Mesenchymal stem cell (in vitro differentiated cells and primary cell): ENCODE measurements at regions not wholly inside any gene's neighbourhood (a gene's known extent, or its start where the extent isn't known, plus 50 kb on each side); places are given as distances from the start of the nearest gene placed in this dataset.

ENCODE experiments used
- DNase-seq: peaks from one replicate; pipeline ENCODE4 v3.0.0-alpha.2; 2013
- H2AFZ ChIP-seq: one replicate; pipeline ENCODE4 v1.6.1; 2013; ENCODE audit warnings: low read depth, mild to moderate bottlenecking, control low read depth, inconsistent platforms, low read length, moderate library complexity
- H2AK5ac ChIP-seq: 2 replicates; pipeline ENCODE4 v1.6.1; 2013; ENCODE audit warnings: low read length, moderate library complexity, mild to moderate bottlenecking, inconsistent platforms; ENCODE audit not compliant: severe bottlenecking
- H2BK120ac ChIP-seq: one replicate; pipeline ENCODE4 v1.6.1; 2013; ENCODE audit warnings: low read depth, mild to moderate bottlenecking, inconsistent platforms, low read length, moderate library complexity
- H2BK12ac ChIP-seq, 2 experiments: one replicate each; pipeline ENCODE4 v1.6.1; 2013; ENCODE audit warnings: inconsistent platforms in 2 of 2, low read length in 2 of 2, mild to moderate bottlenecking in 2 of 2, moderate library complexity in 2 of 2, control low read depth in 1 of 2
- H2BK15ac ChIP-seq: one replicate; pipeline ENCODE4 v1.6.1; 2013; ENCODE audit warnings: mild to moderate bottlenecking, low read depth, inconsistent platforms; ENCODE audit not compliant: poor library complexity, severe bottlenecking
- H2BK5ac ChIP-seq: 2 replicates; pipeline ENCODE4 v1.6.1; 2013; ENCODE audit warnings: low read depth, mild to moderate bottlenecking, low read length, control low read depth, inconsistent platforms; ENCODE audit not compliant: poor library complexity, severe bottlenecking
- H3K14ac ChIP-seq, 2 experiments: one replicate each; pipeline ENCODE4 v1.6.1; 2013; ENCODE audit warnings: inconsistent platforms in 2 of 2, low read length in 2 of 2, control low read depth in 1 of 2, mild to moderate bottlenecking in 1 of 2, moderate library complexity in 1 of 2
- H3K18ac ChIP-seq, 2 experiments: one replicate each; pipeline ENCODE4 v1.6.1; 2013; ENCODE audit warnings: inconsistent platforms in 2 of 2, low read length in 2 of 2, control low read depth in 1 of 2, low read depth in 1 of 2, mild to moderate bottlenecking in 1 of 2
- H3K23ac ChIP-seq, 2 experiments: one replicate each; pipeline ENCODE4 v1.6.1; 2013; ENCODE audit warnings: inconsistent platforms in 2 of 2, low read length in 2 of 2, mild to moderate bottlenecking in 2 of 2, moderate library complexity in 2 of 2, control low read depth in 1 of 2
- H3K27ac ChIP-seq: 2 replicates; pipeline ENCODE4 v1.5.1; 2013; ENCODE audit warnings: mild to moderate bottlenecking, moderate library complexity, low read length, control low read depth, inconsistent platforms; ENCODE audit not compliant: poor library complexity, severe bottlenecking
- H3K27me3 ChIP-seq, 2 experiments: 2 replicates each; pipeline versions ENCODE4 v1.6.1 to v1.7.0; 2013; ENCODE audit warnings: low read length in 2 of 2, mild to moderate bottlenecking in 2 of 2, moderate library complexity in 2 of 2, control low read depth in 1 of 2, inconsistent platforms in 1 of 2; ENCODE audit not compliant: control insufficient read depth in 1 of 2, insufficient read depth in 1 of 2
- H3K36me3 ChIP-seq, 2 experiments: 2 replicates each; pipeline versions ENCODE4 v1.6.1 to v1.7.0; 2013; ENCODE audit warnings: low read length in 2 of 2, control low read depth in 1 of 2, inconsistent platforms in 1 of 2, low read depth in 1 of 2, mild to moderate bottlenecking in 1 of 2; ENCODE audit not compliant: insufficient read depth in 2 of 2, control insufficient read depth in 1 of 2
- H3K4ac ChIP-seq, 2 experiments: one replicate each; pipeline ENCODE4 v1.6.1; 2013; ENCODE audit warnings: inconsistent platforms in 2 of 2, low read length in 2 of 2, mild to moderate bottlenecking in 2 of 2, moderate library complexity in 2 of 2, control low read depth in 1 of 2, low read depth in 1 of 2
- H3K4me1 ChIP-seq: 2 replicates; pipeline ENCODE4 v1.6.1; 2013; ENCODE audit warnings: low read depth, low read length, control low read depth; ENCODE audit not compliant: control insufficient read depth, insufficient read depth
- H3K4me2 ChIP-seq: 2 replicates; pipeline ENCODE4 v1.6.1; 2013; ENCODE audit warnings: low read length, mild to moderate bottlenecking, inconsistent platforms; ENCODE audit not compliant: poor library complexity, severe bottlenecking
- H3K4me3 ChIP-seq, 2 experiments: 2 replicates each; pipeline versions ENCODE4 v1.5.1 to v1.7.0; 2013; ENCODE audit warnings: low read length in 2 of 2, mild to moderate bottlenecking in 2 of 2, control low read depth in 1 of 2, low read depth in 1 of 2; ENCODE audit not compliant: insufficient read depth in 1 of 2
- H3K79me1 ChIP-seq: replicated peaks from 2 replicates; pipeline ENCODE4 v1.6.1; 2013; ENCODE audit warnings: mild to moderate bottlenecking, control low read depth, low read length, inconsistent platforms; ENCODE audit not compliant: poor library complexity, severe bottlenecking
- H3K9ac ChIP-seq: 2 replicates; pipeline ENCODE4 v1.7.0; 2013; ENCODE audit warnings: mild to moderate bottlenecking, low read length, moderate library complexity
- H3K9me3 ChIP-seq: 2 replicates; pipeline ENCODE4 v1.7.0; 2013; ENCODE audit warnings: mild to moderate bottlenecking, low read length; ENCODE audit not compliant: control insufficient read depth
- H4K8ac ChIP-seq: one replicate; pipeline ENCODE4 v1.6.1; 2013; ENCODE audit warnings: inconsistent platforms, mild to moderate bottlenecking, low read length, moderate library complexity
- H4K91ac ChIP-seq: one replicate; pipeline ENCODE4 v1.6.1; 2013; ENCODE audit warnings: mild to moderate bottlenecking, low read length, inconsistent platforms
- WGBS: methylation state at CpG from one replicate; pipeline ENCODE4 v1.1.7; 2013; ENCODE audit warnings: mixed read lengths; 5-methylcytosine and 5-hydroxymethylcytosine counted together

- DNase-seq, result no peak
- Histone ChIP-seq H3K27me3 (no peaks in the 10 kb centered on the region), H3K79me1 (no peaks in the 10 kb centered on the region), H3K27ac (no peak overlapping the region), H2BK15ac (no peak overlapping the region), H4K91ac (no peak overlapping the region), H3K4me2 (no peak overlapping the region), H3K4ac (no peak overlapping the region), H3K18ac (no peak overlapping the region), H3K9ac (no peak overlapping the region), H2BK5ac (no peak overlapping the region), H3K36me3 (no peaks in the 10 kb centered on the region), H4K8ac (no peak overlapping the region), H2AK5ac (no peak overlapping the region), H2BK12ac (no peak overlapping the region), H3K14ac (no peak overlapping the region), H3K9me3 (no peaks in the 10 kb centered on the region), H3K4me1 (peaks cover 5% of the 10 kb centered on the region), H2BK120ac (no peak overlapping the region), H3K23ac (no peak overlapping the region), H2AFZ (no peak overlapping the region), H3K4me3 (no peak overlapping the region)
- 98% methylated on average over 2 of the region's 3 CpGs for WGBS
Measured at GRCh38 chr7:142604671-142605070, 144.6 kb upstream of the PRSS1 start.

DNA sequence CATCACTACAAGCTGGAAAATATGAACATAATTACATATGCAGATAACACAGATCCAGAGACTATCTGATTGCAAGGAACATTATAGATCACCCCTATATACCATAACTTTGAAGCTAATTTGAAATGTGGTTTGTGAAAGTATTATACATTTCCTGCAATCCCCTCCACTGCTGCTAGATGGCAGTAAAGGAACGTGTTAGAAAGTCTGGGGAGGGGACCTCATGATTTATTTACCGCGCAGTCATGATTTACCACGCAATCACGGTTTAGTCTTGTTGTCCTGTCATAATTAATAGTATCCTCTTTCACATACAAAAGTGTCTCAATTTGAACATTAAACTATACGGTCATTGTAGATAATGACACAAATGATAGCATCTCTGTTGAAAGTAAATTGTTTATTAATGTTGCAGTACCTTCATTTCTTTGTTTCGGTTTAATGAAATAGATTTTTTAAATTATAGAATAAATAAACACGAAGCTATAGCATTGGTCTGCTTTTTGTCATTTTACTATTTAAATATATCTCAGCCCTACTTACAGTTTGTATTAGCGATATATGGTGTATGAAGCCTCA, 145.3 kb upstream of the PRSS1 start:
- Histone ChIP-seq H3K27me3 (no peaks in the 10 kb centered on the region), H2AFZ (no peak overlapping the region), H3K4me2 (no peak overlapping the region), H3K9me3 (no peaks in the 10 kb centered on the region), H2BK120ac (no peak overlapping the region), H3K18ac (no peak overlapping the region), H2BK15ac (no peak overlapping the region), H3K4ac (no peak overlapping the region), H3K9ac (peak overlapping the region; percentile 44), H3K27ac (no peak overlapping the region), H3K4me3 (peak overlapping the region in 1 of 2 experiments; percentile 58), H2BK5ac (no peak overlapping the region), H3K4me1 (peaks cover 5% of the 10 kb centered on the region), H3K79me1 (no peaks in the 10 kb centered on the region), H3K14ac (no peak overlapping the region), H3K36me3 (no peaks in the 10 kb centered on the region), H2BK12ac (no peak overlapping the region), H4K91ac (no peak overlapping the region), H4K8ac (no peak overlapping the region), H3K23ac (no peak overlapping the region), H2AK5ac (no peak overlapping the region)
- WGBS, result 100% methylated on average over 1 of the region's 9 CpGs
- DNase-seq, result peak; percentile 67

DNA sequence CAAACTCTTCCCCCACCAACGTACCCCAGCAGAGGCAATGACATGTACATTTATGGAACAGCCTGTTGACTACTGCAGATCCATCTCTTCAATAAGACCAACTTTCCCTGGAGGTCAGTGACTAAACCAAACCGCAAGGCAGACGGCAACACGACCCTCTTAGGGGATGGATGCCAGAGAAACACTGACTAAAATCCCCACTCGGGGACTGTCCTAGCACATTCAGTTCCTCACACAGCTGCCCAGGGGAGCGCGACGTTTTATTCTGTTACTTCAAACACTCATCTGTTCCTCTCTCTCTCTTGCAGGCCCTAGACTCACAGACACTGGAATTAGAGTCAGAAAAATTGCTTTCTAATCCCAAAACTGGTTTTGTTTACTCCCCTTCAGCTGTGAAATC, 146.5 kb upstream of the PRSS1 start:
- H3K79me1 ChIP-seq, result no peaks in the 10 kb centered on the region
- H3K27me3 ChIP-seq, result peaks cover 0 to 2% of the 10 kb centered on the region in 2 experiments
- H2BK120ac ChIP-seq, result no peak overlapping the region
- H3K9ac ChIP-seq, result no peak overlapping the region
- WGBS, result 56% methylated on average over 8 of the region's 8 CpGs
- H3K4ac ChIP-seq, result no peak overlapping the region
- no peaks in the 10 kb centered on the region for H3K36me3 ChIP-seq
- no peak overlapping the region for H2AK5ac ChIP-seq
- H2AFZ ChIP-seq, result no peak overlapping the region
- H2BK5ac ChIP-seq, result no peak overlapping the region
- H3K18ac ChIP-seq, result no peak overlapping the region
- H3K27ac ChIP-seq, result no peak overlapping the region
- H2BK15ac ChIP-seq, result no peak overlapping the region
- DNase-seq, result no peak
- H3K14ac ChIP-seq, result no peak overlapping the region
- no peak overlapping the region for H3K23ac ChIP-seq
- H3K4me1 ChIP-seq, result peaks cover 7% of the 10 kb centered on the region
- H3K9me3 ChIP-seq, result no peaks in the 10 kb centered on the region
- H3K4me2 ChIP-seq, result no peak overlapping the region
- no peak overlapping the region for H2BK12ac ChIP-seq
- H3K4me3 ChIP-seq, result no peak overlapping the region
- H4K91ac ChIP-seq, result no peak overlapping the region
- H4K8ac ChIP-seq, result no peak overlapping the region

DNA sequence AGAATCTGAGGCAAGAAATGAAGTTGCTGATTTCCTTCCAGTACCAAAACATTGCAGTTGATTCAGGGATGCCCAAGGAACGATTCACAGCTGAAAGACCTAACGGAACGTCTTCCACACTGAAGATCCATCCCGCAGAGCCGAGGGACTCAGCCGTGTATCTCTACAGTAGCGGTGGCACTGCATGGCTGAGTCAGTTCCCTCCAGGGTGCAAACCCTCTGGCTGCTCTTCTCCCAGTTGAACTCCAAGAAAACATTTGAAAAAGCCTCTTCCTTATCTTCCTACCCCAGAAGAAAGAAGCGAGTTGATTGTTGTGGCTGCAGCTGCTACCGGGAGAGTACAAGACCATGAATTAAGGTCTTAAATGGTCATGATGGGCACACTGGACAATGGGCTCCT, 147.1 kb upstream of the PRSS1 start:
- Histone ChIP-seq H3K4me1 (peaks cover 10% of the 10 kb centered on the region), H3K4ac (no peak overlapping the region), H2BK120ac (no peak overlapping the region), H3K4me2 (no peak overlapping the region), H3K4me3 (no peak overlapping the region), H2BK15ac (no peak overlapping the region), H4K8ac (no peak overlapping the region), H3K27me3 (peaks cover 0 to 2% of the 10 kb centered on the region in 2 experiments), H2BK12ac (peak overlapping the region in 1 of 2 experiments; percentile 57), H2BK5ac (no peak overlapping the region), H3K9ac (no peak overlapping the region), H3K36me3 (no peaks in the 10 kb centered on the region), H2AFZ (no peak overlapping the region), H3K14ac (no peak overlapping the region), H4K91ac (no peak overlapping the region), H3K9me3 (no peaks in the 10 kb centered on the region), H3K23ac (no peak overlapping the region), H3K27ac (no peak overlapping the region), H3K18ac (no peak overlapping the region), H2AK5ac (no peak overlapping the region), H3K79me1 (no peaks in the 10 kb centered on the region)
- 91% methylated on average over 9 of the region's 9 CpGs for WGBS
- DNase-seq, result no peak
